Endothelial cell of umbilical vein (primary cell): ENCODE measurements at regions not wholly inside any gene's neighbourhood (a gene's known extent, or its start where the extent isn't known, plus 50 kb on each side); places are given as distances from the start of the nearest gene placed in this dataset.

Experiments
- EZH2 ChIP-seq: IDR thresholded peaks from 2 replicates; pipeline ENCODE4 v1.6.1; 2012; ENCODE audit warnings: borderline replicate concordance, low read depth, mild to moderate bottlenecking, moderate library complexity, low read length, inconsistent platforms; ENCODE audit not compliant: severe bottlenecking
- JUN ChIP-seq: IDR thresholded peaks from 2 replicates; pipeline ENCODE4 v1.6.1; 2011; ENCODE audit warnings: borderline replicate concordance, low read depth; ENCODE audit not compliant: insufficient read length, insufficient read depth
- MAX ChIP-seq: IDR thresholded peaks from 2 replicates; pipeline ENCODE4 v1.6.1; 2011; ENCODE audit not compliant: insufficient read depth, insufficient read length
- POLR2A ChIP-seq: IDR thresholded peaks from 2 replicates; pipeline ENCODE4 v1.6.1; 2012; ENCODE audit warnings: low read depth, mild to moderate bottlenecking, control low read depth, low read length
- POLR2AphosphoS5 ChIP-seq: IDR thresholded peaks from 2 replicates; pipeline ENCODE4 v1.6.1; 2012; ENCODE audit warnings: low read depth, mild to moderate bottlenecking, control low read depth, low read length, moderate library complexity; ENCODE audit not compliant: insufficient read depth
- TF ChIP-seq, protein P1 (sequence below), 2 donors: IDR thresholded peaks; 1 replicate in 1 of 2; 2 replicates in 1 of 2; pipeline ENCODE4 v1.5.1; 2011; ENCODE audit warnings: low read length in 2 of 2, mild to moderate bottlenecking in 2 of 2, moderate library complexity in 2 of 2, control low read depth in 1 of 2, inconsistent platforms in 1 of 2, low read depth in 1 of 2; ENCODE audit not compliant: insufficient read depth in 1 of 2; ENCODE audit errors: extremely low read depth in 1 of 2

DNA sequence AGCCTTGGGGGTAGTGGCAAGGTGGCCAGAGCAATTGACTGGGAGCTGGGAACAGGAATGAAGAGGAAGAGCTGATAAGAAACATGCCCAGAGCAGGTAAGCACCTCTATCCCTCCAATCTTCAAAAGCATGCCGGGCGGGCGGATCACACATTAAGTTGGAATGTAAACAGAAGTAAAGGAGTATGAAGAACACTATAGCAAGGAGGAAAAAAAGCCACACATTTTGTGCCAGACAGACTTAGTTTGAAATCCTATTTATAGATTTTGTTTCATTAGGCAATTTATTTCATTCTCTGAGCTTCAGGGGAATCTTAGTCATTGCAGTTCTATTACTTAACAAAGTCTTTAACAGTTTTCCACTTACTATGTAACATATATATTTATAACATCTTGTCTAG, 173.9 kb upstream of the TNC start:
- TF ChIP-seq, protein P1, sequence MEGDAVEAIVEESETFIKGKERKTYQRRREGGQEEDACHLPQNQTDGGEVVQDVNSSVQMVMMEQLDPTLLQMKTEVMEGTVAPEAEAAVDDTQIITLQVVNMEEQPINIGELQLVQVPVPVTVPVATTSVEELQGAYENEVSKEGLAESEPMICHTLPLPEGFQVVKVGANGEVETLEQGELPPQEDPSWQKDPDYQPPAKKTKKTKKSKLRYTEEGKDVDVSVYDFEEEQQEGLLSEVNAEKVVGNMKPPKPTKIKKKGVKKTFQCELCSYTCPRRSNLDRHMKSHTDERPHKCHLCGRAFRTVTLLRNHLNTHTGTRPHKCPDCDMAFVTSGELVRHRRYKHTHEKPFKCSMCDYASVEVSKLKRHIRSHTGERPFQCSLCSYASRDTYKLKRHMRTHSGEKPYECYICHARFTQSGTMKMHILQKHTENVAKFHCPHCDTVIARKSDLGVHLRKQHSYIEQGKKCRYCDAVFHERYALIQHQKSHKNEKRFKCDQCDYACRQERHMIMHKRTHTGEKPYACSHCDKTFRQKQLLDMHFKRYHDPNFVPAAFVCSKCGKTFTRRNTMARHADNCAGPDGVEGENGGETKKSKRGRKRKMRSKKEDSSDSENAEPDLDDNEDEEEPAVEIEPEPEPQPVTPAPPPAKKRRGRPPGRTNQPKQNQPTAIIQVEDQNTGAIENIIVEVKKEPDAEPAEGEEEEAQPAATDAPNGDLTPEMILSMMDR (IDR thresholded peaks at IDR 0.05; ENCODE audit: extremely low read depth in 1 of 2, insufficient read depth in 1 of 2, low read depth in 1 of 2, low read length in 2 of 2), result no peak
- TF ChIP-seq POLR2AphosphoS5 (no peak), EZH2 (no peak), MAX (no peak), JUN (no peak), POLR2A (no peak)
